ENCODE measurements at regions not wholly inside any gene's neighbourhood (a gene's known extent, or its start where the extent isn't known, plus 50 kb on each side); places are given as distances from the start of the nearest gene placed in this dataset.

DNA sequence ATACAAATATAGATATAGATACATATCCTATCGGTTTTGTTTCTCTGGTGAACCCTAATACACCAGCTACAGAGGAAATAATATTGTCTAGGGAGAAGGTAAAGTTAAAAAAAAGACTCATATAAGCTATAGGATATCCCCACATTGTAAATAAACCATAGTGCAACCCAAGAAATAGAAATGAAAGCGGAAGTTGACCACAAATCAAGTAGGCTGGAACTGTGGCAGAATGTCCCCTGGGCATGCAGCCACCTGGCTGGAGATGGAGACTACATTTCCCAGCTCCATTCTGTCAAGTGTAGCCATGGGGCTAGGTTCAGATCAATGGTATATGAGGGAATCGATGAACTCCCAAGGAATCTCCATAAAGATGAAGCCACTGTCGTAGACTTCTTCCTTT, 70.1 kb upstream of the RPS6KA2 start:
- FAIRE-seq (no peak), DNase-seq (ENCODE audit: insufficient read length, low spot score) (no peak)
- TF ChIP-seq, protein P1, sequence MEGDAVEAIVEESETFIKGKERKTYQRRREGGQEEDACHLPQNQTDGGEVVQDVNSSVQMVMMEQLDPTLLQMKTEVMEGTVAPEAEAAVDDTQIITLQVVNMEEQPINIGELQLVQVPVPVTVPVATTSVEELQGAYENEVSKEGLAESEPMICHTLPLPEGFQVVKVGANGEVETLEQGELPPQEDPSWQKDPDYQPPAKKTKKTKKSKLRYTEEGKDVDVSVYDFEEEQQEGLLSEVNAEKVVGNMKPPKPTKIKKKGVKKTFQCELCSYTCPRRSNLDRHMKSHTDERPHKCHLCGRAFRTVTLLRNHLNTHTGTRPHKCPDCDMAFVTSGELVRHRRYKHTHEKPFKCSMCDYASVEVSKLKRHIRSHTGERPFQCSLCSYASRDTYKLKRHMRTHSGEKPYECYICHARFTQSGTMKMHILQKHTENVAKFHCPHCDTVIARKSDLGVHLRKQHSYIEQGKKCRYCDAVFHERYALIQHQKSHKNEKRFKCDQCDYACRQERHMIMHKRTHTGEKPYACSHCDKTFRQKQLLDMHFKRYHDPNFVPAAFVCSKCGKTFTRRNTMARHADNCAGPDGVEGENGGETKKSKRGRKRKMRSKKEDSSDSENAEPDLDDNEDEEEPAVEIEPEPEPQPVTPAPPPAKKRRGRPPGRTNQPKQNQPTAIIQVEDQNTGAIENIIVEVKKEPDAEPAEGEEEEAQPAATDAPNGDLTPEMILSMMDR (IDR thresholded peaks at IDR 0.05; ENCODE audit: insufficient read depth, missing control alignments) = no peak

DNA sequence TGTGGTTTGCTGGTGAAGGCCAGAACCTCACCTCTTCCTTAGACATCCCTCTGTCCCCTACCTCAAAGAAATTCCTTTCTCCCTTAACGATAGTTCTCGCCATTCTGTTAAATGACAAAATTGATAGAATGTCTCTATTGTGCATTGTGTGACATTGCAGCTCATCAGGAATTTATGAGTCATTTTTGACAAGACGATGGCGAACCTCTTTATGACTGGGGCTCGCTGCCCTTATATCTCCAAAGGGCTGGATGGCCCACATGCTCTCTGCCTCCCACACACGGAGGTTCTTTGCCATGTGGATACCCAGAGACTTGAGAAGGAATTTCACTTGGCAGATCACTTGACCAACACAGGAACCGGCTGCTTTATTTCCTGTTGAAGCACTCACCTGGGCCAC, 66.8 kb upstream of the RPS6KA2 start:
- DNase-seq (ENCODE audit: insufficient read length, low spot score) (no peak), FAIRE-seq (no peak)
- TF ChIP-seq, protein P1 (IDR thresholded peaks at IDR 0.05; ENCODE audit: insufficient read depth, missing control alignments) = no peak

DNA sequence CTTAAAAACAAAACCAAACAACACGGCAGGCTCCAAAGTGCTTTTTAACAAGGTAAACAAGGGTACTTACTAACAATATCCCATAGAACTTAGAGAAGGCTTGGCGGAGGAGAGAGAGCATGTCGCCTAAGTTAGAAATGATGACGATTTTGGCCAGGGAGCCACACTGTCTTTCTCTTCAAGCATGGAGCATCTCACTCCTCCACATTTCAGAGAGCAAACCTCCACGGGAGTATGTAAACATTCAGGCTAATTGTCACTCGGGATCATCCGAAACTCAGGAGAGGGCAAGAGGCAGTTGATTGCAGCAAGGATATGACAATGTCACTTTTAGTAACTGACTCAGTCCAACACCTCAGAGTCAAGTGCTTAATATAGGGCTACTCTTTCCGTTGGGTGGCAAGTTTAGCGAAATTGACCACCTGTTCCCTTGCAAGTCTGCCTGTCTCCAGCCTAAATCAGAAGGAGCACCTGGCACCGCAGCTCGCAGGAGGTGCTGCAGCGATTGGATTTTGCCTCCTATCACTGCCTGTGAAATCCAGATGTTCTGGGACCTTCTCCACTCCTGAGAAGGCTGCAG, 65.8 kb upstream of the RPS6KA2 start:
- DNase-seq (ENCODE audit: insufficient read length, low spot score) = no peak
- no peak for FAIRE-seq

DNA sequence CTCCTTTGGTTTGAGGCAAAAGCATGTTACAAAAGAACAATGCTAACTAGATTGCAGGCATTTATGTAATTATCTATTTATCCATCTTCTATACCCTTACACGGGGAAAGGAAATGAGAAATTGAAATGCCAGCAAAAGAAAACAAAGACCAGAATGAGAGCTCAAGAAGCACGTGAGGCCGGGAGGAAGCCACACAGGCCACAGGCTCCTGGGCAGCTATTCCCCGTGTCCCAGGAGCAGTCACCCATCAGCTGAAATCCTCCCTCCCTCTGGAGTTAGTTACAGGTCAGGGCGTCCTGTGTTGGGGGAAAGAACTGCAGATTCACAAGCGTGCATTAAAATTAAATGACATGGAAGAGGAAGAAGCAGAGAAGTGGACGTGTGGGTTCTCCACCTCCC, 64.7 kb upstream of the RPS6KA2 start:
- FAIRE-seq (no peak), DNase-seq (ENCODE audit: insufficient read length, low spot score) (no peak)
- TF ChIP-seq, protein P1 (IDR thresholded peaks at IDR 0.05; ENCODE audit: insufficient read depth, missing control alignments) = no peak

More for the DNA sequence above, 65.8 kb upstream of the RPS6KA2 start:
- TF ChIP-seq, protein P1 (IDR thresholded peaks at IDR 0.05; ENCODE audit: insufficient read depth, missing control alignments) = no peak

DNA sequence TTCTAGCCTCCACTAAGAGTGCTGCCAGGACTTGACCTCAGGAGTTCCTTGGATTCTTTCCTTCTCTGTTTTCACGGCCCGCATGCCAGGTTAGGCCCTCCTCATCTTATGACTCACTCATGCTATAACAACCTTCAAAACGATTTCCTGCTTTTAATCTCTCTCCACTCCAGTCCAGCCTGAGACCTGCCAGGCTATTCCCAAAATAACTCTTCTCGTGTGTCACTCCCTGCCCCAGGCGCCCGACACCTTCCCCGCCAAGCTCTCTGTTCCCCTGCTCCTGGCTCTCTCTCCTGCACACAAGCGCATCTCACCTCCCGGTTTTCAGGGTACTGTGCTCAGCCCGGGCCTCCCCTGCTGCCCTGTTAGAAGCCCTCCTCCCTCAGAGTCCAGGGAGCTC, 64.1 kb upstream of the RPS6KA2 start:
- TF ChIP-seq, protein P1 (IDR thresholded peaks at IDR 0.05; ENCODE audit: insufficient read depth, missing control alignments) = no peak
- no peak for FAIRE-seq
- no peak for DNase-seq (ENCODE audit: insufficient read length, low spot score)

DNA sequence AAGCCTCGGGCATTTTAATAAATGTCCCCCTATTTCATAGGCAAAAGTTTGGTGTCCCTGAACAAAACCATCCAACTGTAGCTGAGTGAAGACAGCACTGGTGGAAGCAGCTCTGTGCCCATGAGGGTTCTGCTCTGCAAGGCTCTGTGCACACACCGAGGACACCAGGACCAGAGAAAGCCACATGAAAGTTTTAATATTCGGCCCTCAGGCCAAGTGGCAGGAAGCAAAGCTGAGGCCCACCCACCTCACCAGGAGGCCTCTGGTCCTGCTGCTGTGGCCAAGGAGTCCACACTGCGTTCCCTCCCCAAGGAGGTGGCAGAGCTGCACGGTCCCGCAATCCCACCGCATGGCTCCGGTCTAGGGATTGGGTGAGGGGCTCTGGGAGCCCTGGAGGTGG, 62.6 kb upstream of the RPS6KA2 start:
- FAIRE-seq (no peak), DNase-seq (ENCODE audit: insufficient read length, low spot score) (no peak)
- TF ChIP-seq, protein P1 (IDR thresholded peaks at IDR 0.05; ENCODE audit: insufficient read depth, missing control alignments) = no peak

DNA sequence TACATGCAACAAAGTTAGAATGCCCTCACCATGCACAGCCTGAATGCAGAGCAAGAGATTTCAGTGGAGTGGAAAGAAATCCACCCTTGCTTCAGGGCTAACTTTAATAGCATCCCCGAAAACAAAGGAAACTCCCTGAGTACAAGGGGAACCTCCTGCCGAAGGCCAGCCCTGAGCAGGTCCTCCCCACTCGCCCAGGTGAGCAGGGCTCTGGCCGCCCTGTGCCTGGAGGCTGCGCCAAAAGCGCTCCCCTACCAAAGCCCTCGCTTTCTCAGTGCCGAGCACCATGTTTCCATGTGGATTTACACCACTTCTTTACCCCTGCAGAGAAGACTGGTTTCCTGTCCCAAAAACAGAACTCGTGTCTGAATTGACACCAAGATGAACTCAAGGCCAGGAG, 61.9 kb upstream of the RPS6KA2 start:
- TF ChIP-seq, protein P1 (IDR thresholded peaks at IDR 0.05; ENCODE audit: insufficient read depth, missing control alignments) = no peak
- DNase-seq (ENCODE audit: insufficient read length, low spot score) (no peak), FAIRE-seq (no peak)
